Neural progenitor cell (in vitro differentiated cells): ENCODE measurements at regions not wholly inside any gene's neighbourhood (a gene's known extent, or its start where the extent isn't known, plus 50 kb on each side); places are given as distances from the start of the nearest gene placed in this dataset.

Experiments used
- DNase-seq: peaks from one replicate; pipeline ENCODE4 v3.0.0-alpha.2; 2016; ENCODE audit warnings: low spot score
- H2AFZ ChIP-seq: fragments of 200-600 bp; sonication (generic); replicated peaks from 2 replicates; pipeline ENCODE4 v1.6.1; 2016; ENCODE audit warnings: antibody characterized with exemption
- H3F3A ChIP-seq: fragments of 200-600 bp; sonication (generic); 2 replicates; pipeline ENCODE4 v1.6.1; 2016; ENCODE audit warnings: antibody characterized with exemption, low read depth
- H3K27ac ChIP-seq: fragments of 200-600 bp; sonication (generic); 2 replicates; pipeline ENCODE4 v1.5.1; 2016; ENCODE audit warnings: mild to moderate bottlenecking
- H3K27me3 ChIP-seq: fragments of 200-600 bp; sonication (generic); 2 replicates; pipeline ENCODE4 v1.6.1; 2016; ENCODE audit warnings: mild to moderate bottlenecking, moderate library complexity
- H3K36me3 ChIP-seq: fragments of 200-600 bp; sonication (generic); 2 replicates; pipeline ENCODE4 v1.5.1; 2016
- H3K4me1 ChIP-seq: fragments of 200-600 bp; sonication (generic); 2 replicates; pipeline ENCODE4 v1.6.1; 2016; ENCODE audit warnings: mixed run types
- H3K4me2 ChIP-seq: fragments of 200-600 bp; sonication (generic); 2 replicates; pipeline ENCODE4 v1.6.1; 2016
- H3K4me3 ChIP-seq: fragments of 200-600 bp; sonication (generic); 2 replicates; pipeline ENCODE4 v1.5.1; 2016
- H3K79me2 ChIP-seq: fragments of 200-600 bp; sonication (generic); 2 replicates; pipeline ENCODE4 v1.6.1; 2016; ENCODE audit warnings: low read depth
- H3K9ac ChIP-seq: fragments of 200-600 bp; sonication (generic); 2 replicates; pipeline ENCODE4 v1.6.1; 2016
- H3K9me3 ChIP-seq: fragments of 200-600 bp; sonication (generic); 2 replicates; pipeline ENCODE4 v1.5.1; 2016; ENCODE audit warnings: low read depth
- H4K20me1 ChIP-seq: fragments of 200-600 bp; sonication (generic); 2 replicates; pipeline ENCODE4 v1.6.1; 2016; ENCODE audit warnings: low read depth
- H3K27ac Mint-ChIP-seq: 3 replicates; pipeline ENCODE4 v1.8.0; 2021; ENCODE audit warnings: mixed read lengths
- H3K27me3 Mint-ChIP-seq: 2 replicates; pipeline ENCODE4 v1.8.0; 2022; ENCODE audit warnings: low read depth, mild to moderate bottlenecking, inconsistent platforms, moderate library complexity, mixed read lengths; ENCODE audit not compliant: insufficient read depth
- H3K36me3 Mint-ChIP-seq: 3 replicates; pipeline ENCODE4 v1.8.0; 2021; ENCODE audit warnings: mixed read lengths
- H3K4me1 Mint-ChIP-seq: 3 replicates; pipeline ENCODE4 v1.8.0; 2021; ENCODE audit warnings: mixed read lengths
- H3K4me3 Mint-ChIP-seq: 3 replicates; pipeline ENCODE4 v1.8.0; 2021; ENCODE audit warnings: mild to moderate bottlenecking, moderate library complexity, mixed read lengths
- H3K9me3 Mint-ChIP-seq: 3 replicates; pipeline ENCODE4 v1.8.0; 2020; ENCODE audit warnings: mixed read lengths
- EZH2 ChIP-seq: fragments of 200-600 bp; sonication (generic); IDR thresholded peaks from 2 replicates; pipeline ENCODE4 v1.6.1; 2017; ENCODE audit warnings: antibody characterized with exemption, mild to moderate bottlenecking, moderate library complexity
- EZH2phosphoT487 ChIP-seq: fragments of 200-600 bp; sonication (generic); IDR thresholded peaks from 2 replicates; pipeline ENCODE4 v1.6.1; 2017; ENCODE audit warnings: antibody characterized with exemption
- TF ChIP-seq, protein P1 (sequence below): fragments of 200-600 bp; sonication (generic); IDR thresholded peaks from 2 replicates; pipeline ENCODE4 v1.5.1; 2017; ENCODE audit warnings: antibody characterized with exemption, mild to moderate bottlenecking

DNA sequence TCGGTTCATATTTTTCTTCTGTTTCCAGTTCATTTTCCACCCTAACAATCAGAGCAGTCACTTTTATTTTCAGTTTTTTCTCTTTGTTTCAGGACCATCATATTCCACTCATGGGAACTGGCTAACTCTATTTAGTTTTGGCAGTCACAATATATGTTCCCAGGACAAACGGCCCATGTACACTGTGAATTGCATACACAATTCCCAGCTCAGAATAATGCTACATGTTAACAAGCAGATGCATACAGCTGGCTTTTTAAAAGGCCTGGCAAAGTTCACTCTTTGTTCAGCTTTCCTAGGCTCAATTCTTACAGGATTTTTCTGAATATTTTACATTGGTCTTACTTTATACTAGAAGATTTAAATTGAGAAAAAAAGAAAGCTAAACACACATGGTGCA is 224.9 kb downstream of the ANKRD50 start:
- Histone ChIP-seq H4K20me1 (no peaks in the 10 kb centered on the region), H3K79me2 (no peaks in the 10 kb centered on the region), H3K36me3 (no peaks in the 10 kb centered on the region), H3K4me1 (peaks cover 13% of the 10 kb centered on the region), H2AFZ (no peak overlapping the region), H3K9ac (no peak overlapping the region), H3K4me3 (no peak overlapping the region), H3K9me3 (no peaks in the 10 kb centered on the region), H3K27ac (no peak overlapping the region), H3F3A (peaks cover 15% of the 10 kb centered on the region), H3K4me2 (no peak overlapping the region), H3K27me3 (no peaks in the 10 kb centered on the region)
- DNase-seq, result no peak
- Mint-ChIP-seq H3K36me3 (no peaks in the 10 kb centered on the region), H3K27me3 (no peaks in the 10 kb centered on the region), H3K4me1 (peaks cover 10% of the 10 kb centered on the region), H3K4me3 (no peak overlapping the region), H3K27ac (no peak overlapping the region), H3K9me3 (no peaks in the 10 kb centered on the region)
- TF ChIP-seq EZH2phosphoT487 (no peak), EZH2 (no peak)
- TF ChIP-seq, protein P1, sequence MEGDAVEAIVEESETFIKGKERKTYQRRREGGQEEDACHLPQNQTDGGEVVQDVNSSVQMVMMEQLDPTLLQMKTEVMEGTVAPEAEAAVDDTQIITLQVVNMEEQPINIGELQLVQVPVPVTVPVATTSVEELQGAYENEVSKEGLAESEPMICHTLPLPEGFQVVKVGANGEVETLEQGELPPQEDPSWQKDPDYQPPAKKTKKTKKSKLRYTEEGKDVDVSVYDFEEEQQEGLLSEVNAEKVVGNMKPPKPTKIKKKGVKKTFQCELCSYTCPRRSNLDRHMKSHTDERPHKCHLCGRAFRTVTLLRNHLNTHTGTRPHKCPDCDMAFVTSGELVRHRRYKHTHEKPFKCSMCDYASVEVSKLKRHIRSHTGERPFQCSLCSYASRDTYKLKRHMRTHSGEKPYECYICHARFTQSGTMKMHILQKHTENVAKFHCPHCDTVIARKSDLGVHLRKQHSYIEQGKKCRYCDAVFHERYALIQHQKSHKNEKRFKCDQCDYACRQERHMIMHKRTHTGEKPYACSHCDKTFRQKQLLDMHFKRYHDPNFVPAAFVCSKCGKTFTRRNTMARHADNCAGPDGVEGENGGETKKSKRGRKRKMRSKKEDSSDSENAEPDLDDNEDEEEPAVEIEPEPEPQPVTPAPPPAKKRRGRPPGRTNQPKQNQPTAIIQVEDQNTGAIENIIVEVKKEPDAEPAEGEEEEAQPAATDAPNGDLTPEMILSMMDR, result no peak

DNA sequence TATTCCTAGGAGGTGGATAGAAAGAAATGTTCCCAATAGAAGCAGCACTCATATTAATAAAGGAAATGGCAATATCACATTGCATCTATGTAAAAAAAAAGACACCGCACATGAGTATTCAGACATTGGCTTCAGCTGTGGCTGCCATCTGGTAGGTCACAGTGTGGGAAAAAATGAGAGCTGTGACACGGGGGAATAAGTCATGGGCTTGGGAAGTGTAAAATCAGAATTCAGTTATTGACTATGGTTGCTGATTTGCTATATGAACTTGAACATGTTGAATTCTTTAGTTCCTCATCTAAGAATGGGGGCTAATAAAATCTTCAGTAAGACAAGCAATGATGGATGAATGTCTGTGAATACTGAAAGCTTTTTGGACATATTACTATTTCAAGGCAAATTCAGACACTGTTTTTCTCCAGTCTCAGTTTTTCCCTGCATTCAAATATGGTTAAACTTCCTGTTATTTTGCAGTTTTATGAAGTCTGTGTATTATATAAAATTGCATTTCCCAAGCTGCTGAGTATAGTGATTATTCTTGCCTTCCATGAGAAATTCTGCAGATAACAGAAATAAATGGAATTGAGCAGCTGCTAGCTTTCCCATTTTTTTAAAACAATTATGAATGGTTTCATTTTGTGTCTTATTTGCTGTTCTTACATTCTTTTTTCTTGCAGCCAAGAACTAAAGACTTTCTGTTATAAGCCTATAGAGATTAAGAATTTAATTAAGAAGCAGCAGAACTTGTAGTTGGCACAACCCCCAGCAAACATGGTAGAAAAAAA is 221.0 kb downstream of the ANKRD50 start:
- Histone ChIP-seq H3K27ac (no peak overlapping the region), H3K4me2 (no peak overlapping the region), H3K27me3 (no peaks in the 10 kb centered on the region), H3K4me3 (no peak overlapping the region), H3K36me3 (no peaks in the 10 kb centered on the region), H3K4me1 (no peaks in the 10 kb centered on the region), H2AFZ (no peak overlapping the region), H4K20me1 (no peaks in the 10 kb centered on the region), H3K9me3 (no peaks in the 10 kb centered on the region), H3K79me2 (no peaks in the 10 kb centered on the region), H3K9ac (no peak overlapping the region), H3F3A (no peaks in the 10 kb centered on the region)
- H3K27me3 Mint-ChIP-seq, result no peaks in the 10 kb centered on the region
- H3K4me1 Mint-ChIP-seq, result no peaks in the 10 kb centered on the region
- no peak overlapping the region for H3K27ac Mint-ChIP-seq
- no peak for DNase-seq
- TF ChIP-seq EZH2, result no peak
- no peak for TF ChIP-seq EZH2phosphoT487
- TF ChIP-seq, protein P1, result no peak
- no peaks in the 10 kb centered on the region for H3K9me3 Mint-ChIP-seq
- no peaks in the 10 kb centered on the region for H3K36me3 Mint-ChIP-seq
- no peak overlapping the region for H3K4me3 Mint-ChIP-seq

DNA sequence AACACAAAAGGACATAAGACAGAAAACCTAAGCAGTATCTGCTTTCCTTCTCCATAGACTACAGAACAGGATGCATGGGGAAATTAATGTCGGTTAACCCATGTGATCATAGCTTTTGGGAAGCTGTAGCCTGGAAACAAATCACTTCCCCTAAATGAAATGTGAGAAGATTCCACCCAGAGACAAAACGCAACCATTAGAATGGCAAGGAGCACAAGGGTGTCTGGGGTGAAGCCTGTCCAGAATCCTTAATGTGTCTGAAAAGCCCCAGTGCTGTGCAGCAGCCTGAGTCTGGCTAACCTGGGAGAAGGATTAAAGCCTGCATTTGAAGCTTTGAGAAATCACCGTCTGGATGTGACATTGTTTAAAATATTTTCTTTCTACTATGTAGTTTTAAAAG is 213.3 kb downstream of the ANKRD50 start:
- Histone ChIP-seq H3K9me3 (no peaks in the 10 kb centered on the region), H3K4me3 (no peak overlapping the region), H3K4me2 (peak overlapping the region; percentile 24), H3K4me1 (peaks cover 15% of the 10 kb centered on the region), H2AFZ (peak overlapping the region; percentile 84), H3K79me2 (no peaks in the 10 kb centered on the region), H3K27ac (no peak overlapping the region), H4K20me1 (no peaks in the 10 kb centered on the region), H3K9ac (no peak overlapping the region), H3K27me3 (no peaks in the 10 kb centered on the region), H3K36me3 (no peaks in the 10 kb centered on the region), H3F3A (no peaks in the 10 kb centered on the region)
- peak; percentile 21 for DNase-seq
- peak overlapping the region; percentile 36 for H3K4me3 Mint-ChIP-seq
- H3K4me1 Mint-ChIP-seq, result peaks cover 20% of the 10 kb centered on the region
- no peaks in the 10 kb centered on the region for H3K36me3 Mint-ChIP-seq
- TF ChIP-seq EZH2 (no peak), EZH2phosphoT487 (no peak)
- TF ChIP-seq, protein P1, result no peak
- H3K9me3 Mint-ChIP-seq, result no peaks in the 10 kb centered on the region
- H3K27me3 Mint-ChIP-seq, result no peaks in the 10 kb centered on the region
- peak overlapping the region; percentile 95 for H3K27ac Mint-ChIP-seq
